ENCODE measurements at regions not wholly inside any gene's neighbourhood (a gene's known extent, or its start where the extent isn't known, plus 50 kb on each side); places are given as distances from the start of the nearest gene placed in this dataset.
"Not testable (repeated sequence)": the region's sequence is repeated elsewhere in the genome, so short reads cannot be mapped to it uniquely, and the experiment has no call there.

DNA sequence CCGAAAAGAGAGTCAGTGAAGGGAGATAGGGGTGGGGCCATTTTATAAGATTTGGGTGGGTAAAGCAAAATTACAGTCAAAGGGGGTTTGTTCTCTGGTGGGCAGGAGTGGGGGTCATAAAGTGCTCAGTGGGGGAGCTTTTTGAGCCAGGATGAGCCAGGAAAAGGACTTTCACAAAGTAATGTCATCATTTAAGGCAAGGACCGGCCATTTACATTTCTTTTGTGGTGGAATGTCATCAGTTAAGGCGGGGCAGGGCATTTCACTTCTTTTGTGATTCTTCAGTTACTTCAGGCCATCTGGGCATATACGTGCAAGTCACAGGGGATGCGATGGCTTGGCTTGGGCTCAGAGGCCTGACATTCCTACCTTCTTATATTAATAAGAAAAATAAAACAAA, 511.6 kb downstream of the GRIN2A start:
- POLR2A ChIA-PET, result not testable (repeated sequence)

DNA sequence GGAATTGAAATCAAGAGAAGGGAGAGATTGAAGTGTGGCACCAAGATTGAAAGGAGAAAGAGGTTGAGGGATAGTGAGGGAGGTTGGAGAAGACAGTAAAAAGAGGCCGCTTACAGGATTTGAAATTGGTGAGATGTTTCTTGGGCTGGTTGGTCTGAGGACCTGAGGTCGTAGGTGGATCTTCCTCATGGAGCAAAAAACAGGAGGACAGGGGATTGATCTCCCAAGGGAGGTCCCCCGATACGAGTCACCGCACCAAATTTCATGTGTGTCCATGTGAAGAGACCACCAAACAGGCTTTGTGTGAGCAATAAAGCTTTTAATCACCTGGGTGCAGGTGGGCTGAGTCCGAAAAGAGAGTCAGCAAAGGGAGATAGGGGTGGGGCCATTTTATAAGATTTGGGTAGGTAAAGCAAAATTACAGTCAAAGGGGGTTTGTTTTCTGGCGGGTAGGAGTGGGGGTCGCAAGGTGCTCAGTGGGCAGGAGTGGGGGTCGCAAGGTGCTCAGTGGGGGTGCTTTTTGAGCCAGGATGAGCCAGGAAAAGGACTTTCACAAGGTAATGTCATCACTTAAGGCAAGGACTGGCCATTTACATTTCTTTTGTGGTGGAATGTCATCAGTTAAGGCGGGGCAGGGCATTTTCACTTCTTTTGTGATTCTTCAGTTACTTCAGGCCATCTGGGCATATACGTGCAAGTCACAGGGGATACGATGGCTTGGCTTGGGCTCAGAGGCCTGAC, 505.5 kb downstream of the GRIN2A start:
- H4K20me1 ChIP-seq (replicated peaks; ENCODE audit: control insufficient read depth, extremely low read depth, insufficient read depth, low read length); H2AFZ ChIP-seq (ENCODE audit: low read depth, low read length); POLR2A ChIA-PET; H3K4me3 ChIP-seq (replicated peaks in 1 of 3; ENCODE audit: insufficient read depth in 1 of 3, low read depth in 1 of 3, low read length in 3 of 3); H3K4me1 ChIP-seq (ENCODE audit: control insufficient read depth, extremely low read depth, insufficient read depth, low read length); CTCF ChIA-PET; FAIRE-seq; dilution Hi-C loops (cut with MboI; ENCODE audit: extremely low pct_ligation_motif_present, low sequenced_read_pairs); H3K9me3 ChIP-seq (replicated peaks; ENCODE audit: control insufficient read depth, insufficient read depth, low read length); intact Hi-C loops (cut with micrococcal nuclease); DNase-seq (ENCODE audit: low read depth, low spot score); H3K9me1 ChIP-seq (replicated peaks; ENCODE audit: control insufficient read depth, extremely low read depth, insufficient read depth, low read length); BruUV-seq (replicated peaks); H3K79me2 ChIP-seq (ENCODE audit: control insufficient read depth, insufficient read depth, low read length); H3K27ac ChIP-seq (ENCODE audit: insufficient read depth, low read depth, low read length); H3K9ac ChIP-seq (replicated peaks; ENCODE audit: extremely low read depth, insufficient read depth, low read length); H3K4me2 ChIP-seq (ENCODE audit: insufficient read depth, low read length); H3K27me3 ChIP-seq (ENCODE audit: control insufficient read depth in 2 of 2, insufficient read depth in 2 of 2, low read length in 2 of 2); H3K36me3 ChIP-seq (ENCODE audit: control insufficient read depth in 2 of 2, extremely low read depth in 1 of 2, insufficient read depth in 2 of 2, low read length in 2 of 2): not testable (repeated sequence)

More for the DNA sequence above, 511.6 kb downstream of the GRIN2A start:
- CTCF ChIA-PET; H3K4me3 ChIP-seq (replicated peaks in 1 of 3; ENCODE audit: insufficient read depth in 1 of 3, low read depth in 1 of 3, low read length in 3 of 3); dilution Hi-C loops (cut with MboI; ENCODE audit: extremely low pct_ligation_motif_present, low sequenced_read_pairs); FAIRE-seq; H3K79me2 ChIP-seq (ENCODE audit: control insufficient read depth, insufficient read depth, low read length); H2AFZ ChIP-seq (ENCODE audit: low read depth, low read length); intact Hi-C loops (cut with micrococcal nuclease); H4K20me1 ChIP-seq (replicated peaks; ENCODE audit: control insufficient read depth, extremely low read depth, insufficient read depth, low read length); DNase-seq (ENCODE audit: low read depth, low spot score); H3K27me3 ChIP-seq (ENCODE audit: control insufficient read depth in 2 of 2, insufficient read depth in 2 of 2, low read length in 2 of 2); H3K9me3 ChIP-seq (replicated peaks; ENCODE audit: control insufficient read depth, insufficient read depth, low read length); H3K36me3 ChIP-seq (ENCODE audit: control insufficient read depth in 2 of 2, extremely low read depth in 1 of 2, insufficient read depth in 2 of 2, low read length in 2 of 2); BruUV-seq (replicated peaks); H3K27ac ChIP-seq (ENCODE audit: insufficient read depth, low read depth, low read length); H3K9me1 ChIP-seq (replicated peaks; ENCODE audit: control insufficient read depth, extremely low read depth, insufficient read depth, low read length); H3K4me2 ChIP-seq (ENCODE audit: insufficient read depth, low read length); H3K9ac ChIP-seq (replicated peaks; ENCODE audit: extremely low read depth, insufficient read depth, low read length); H3K4me1 ChIP-seq (ENCODE audit: control insufficient read depth, extremely low read depth, insufficient read depth, low read length): not testable (repeated sequence)

DNA sequence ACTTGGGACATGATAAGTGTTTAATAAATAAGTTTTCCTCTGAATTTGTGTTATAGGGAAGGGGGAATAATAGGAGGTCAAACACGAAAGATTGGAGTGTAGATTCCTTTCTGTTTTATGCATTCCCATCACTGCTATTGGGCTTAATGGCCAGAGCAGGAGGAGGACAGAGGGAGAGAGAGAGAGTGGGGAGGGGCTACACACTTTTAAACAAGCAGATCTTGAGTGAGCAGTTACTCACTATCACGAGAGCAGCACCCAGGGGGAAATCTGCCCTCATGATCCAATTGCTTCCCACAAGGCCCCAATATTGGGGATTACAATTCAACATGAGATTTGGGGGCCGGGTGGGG, 505.0 kb downstream of the GRIN2A start:
- no peak overlapping the region for H3K4me2 ChIP-seq (ENCODE audit: insufficient read depth, low read length)
- CTCF ChIA-PET, result no interaction called here
- H3K9ac ChIP-seq (replicated peaks; ENCODE audit: extremely low read depth, insufficient read depth, low read length), result no peak overlapping the region
- H3K36me3 ChIP-seq (ENCODE audit: control insufficient read depth in 2 of 2, extremely low read depth in 1 of 2, insufficient read depth in 2 of 2, low read length in 2 of 2), result no peaks in the 10 kb centered on the region
- H3K9me3 ChIP-seq (replicated peaks; ENCODE audit: control insufficient read depth, insufficient read depth, low read length), result no peaks in the 10 kb centered on the region
- dilution Hi-C loops (cut with MboI; ENCODE audit: extremely low pct_ligation_motif_present, low sequenced_read_pairs), result no loop called here
- H4K20me1 ChIP-seq (replicated peaks; ENCODE audit: control insufficient read depth, extremely low read depth, insufficient read depth, low read length), result no peaks in the 10 kb centered on the region
- no peaks in the 10 kb centered on the region for H3K79me2 ChIP-seq (ENCODE audit: control insufficient read depth, insufficient read depth, low read length)
- no peaks in the 10 kb centered on the region for H3K9me1 ChIP-seq (replicated peaks; ENCODE audit: control insufficient read depth, extremely low read depth, insufficient read depth, low read length)
- DNase-seq (ENCODE audit: low read depth, low spot score) (no peak), FAIRE-seq (no peak)
- H3K4me1 ChIP-seq (ENCODE audit: control insufficient read depth, extremely low read depth, insufficient read depth, low read length), result no peaks in the 10 kb centered on the region
- H3K4me3 ChIP-seq (replicated peaks in 1 of 3; ENCODE audit: insufficient read depth in 1 of 3, low read depth in 1 of 3, low read length in 3 of 3), result no peak overlapping the region
- POLR2A ChIA-PET, result no interaction called here
- H3K27ac ChIP-seq (ENCODE audit: insufficient read depth, low read depth, low read length), result no peak overlapping the region
- no peaks in the 10 kb centered on the region for H3K27me3 ChIP-seq (ENCODE audit: control insufficient read depth in 2 of 2, insufficient read depth in 2 of 2, low read length in 2 of 2)
- H2AFZ ChIP-seq (ENCODE audit: low read depth, low read length), result no peak overlapping the region
- BruUV-seq (replicated peaks), result no TSS peak
- no peak for TF ChIP-seq JUN (IDR thresholded peaks at IDR 0.05; ENCODE audit: borderline replicate concordance, insufficient read depth, insufficient read length, low read depth)
- no peak for TF ChIP-seq POLR2A (IDR thresholded peaks at IDR 0.05; ENCODE audit: low read depth, low read length)
- TF ChIP-seq, protein P1, sequence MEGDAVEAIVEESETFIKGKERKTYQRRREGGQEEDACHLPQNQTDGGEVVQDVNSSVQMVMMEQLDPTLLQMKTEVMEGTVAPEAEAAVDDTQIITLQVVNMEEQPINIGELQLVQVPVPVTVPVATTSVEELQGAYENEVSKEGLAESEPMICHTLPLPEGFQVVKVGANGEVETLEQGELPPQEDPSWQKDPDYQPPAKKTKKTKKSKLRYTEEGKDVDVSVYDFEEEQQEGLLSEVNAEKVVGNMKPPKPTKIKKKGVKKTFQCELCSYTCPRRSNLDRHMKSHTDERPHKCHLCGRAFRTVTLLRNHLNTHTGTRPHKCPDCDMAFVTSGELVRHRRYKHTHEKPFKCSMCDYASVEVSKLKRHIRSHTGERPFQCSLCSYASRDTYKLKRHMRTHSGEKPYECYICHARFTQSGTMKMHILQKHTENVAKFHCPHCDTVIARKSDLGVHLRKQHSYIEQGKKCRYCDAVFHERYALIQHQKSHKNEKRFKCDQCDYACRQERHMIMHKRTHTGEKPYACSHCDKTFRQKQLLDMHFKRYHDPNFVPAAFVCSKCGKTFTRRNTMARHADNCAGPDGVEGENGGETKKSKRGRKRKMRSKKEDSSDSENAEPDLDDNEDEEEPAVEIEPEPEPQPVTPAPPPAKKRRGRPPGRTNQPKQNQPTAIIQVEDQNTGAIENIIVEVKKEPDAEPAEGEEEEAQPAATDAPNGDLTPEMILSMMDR (IDR thresholded peaks at IDR 0.05; ENCODE audit: extremely low read depth in 1 of 2, insufficient read depth in 1 of 2, low read depth in 1 of 2, low read length in 2 of 2), result no peak
- TF ChIP-seq FOS (IDR thresholded peaks at IDR 0.05; ENCODE audit: borderline replicate concordance, insufficient read depth, low read length), result no peak
- TF ChIP-seq POLR2AphosphoS5 (IDR thresholded peaks at IDR 0.05; ENCODE audit: insufficient read depth, low read depth, low read length), result no peak
- no peak for TF ChIP-seq GATA2 (IDR thresholded peaks at IDR 0.05; ENCODE audit: insufficient read depth, insufficient read length, low read depth, low read length)
- intact Hi-C loops (cut with micrococcal nuclease), result no loop called here
